Jurkat, Clone E6-1 (cell line): ENCODE measurements at regions not wholly inside any gene's neighbourhood (a gene's known extent, or its start where the extent isn't known, plus 50 kb on each side); places are given as distances from the start of the nearest gene placed in this dataset.

Experiments used
- DNase-seq: peaks from one replicate; pipeline ENCODE4 v3.0.0-alpha.2; 2011; ENCODE audit warnings: low read depth, low spot score
- H3K4me3 ChIP-seq: 2 replicates; pipeline ENCODE4 v1.5.1; 2011; ENCODE audit warnings: mild to moderate bottlenecking, low read length, control low read depth, moderate library complexity

DNA sequence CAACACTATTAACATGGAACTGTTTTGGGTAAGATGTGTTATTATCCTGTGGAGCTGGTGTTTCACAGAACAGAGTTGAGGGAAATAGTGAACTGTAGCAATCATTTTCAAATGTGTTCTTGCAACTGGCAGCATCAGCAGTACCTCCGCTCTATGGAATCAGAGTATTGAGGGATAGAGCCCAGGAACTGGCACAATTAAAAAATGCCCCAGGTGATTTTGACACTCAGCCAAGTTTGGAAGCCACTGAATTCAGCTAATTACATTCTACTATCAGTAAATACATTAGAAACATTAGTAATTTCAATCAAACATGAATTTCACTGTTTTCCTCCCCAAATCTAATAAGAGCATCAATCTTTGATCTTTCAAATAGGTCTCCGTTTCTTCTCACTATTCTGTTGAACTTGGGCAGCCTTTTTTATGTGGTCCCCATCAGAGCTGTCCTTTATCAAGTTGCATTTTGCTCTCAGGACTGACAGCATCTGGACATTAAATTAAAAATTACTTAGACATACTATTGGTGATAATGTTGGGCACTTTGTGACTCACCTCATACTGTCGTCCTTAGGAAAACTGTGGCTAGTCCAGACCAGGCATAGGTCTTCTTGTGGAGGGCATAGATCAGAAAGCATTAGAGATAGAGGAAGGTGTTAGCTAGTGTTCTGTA lies 251.5 kb downstream of the DHX35 start:
- DNase-seq: no peak
- no peak overlapping the region for H3K4me3 ChIP-seq

DNA sequence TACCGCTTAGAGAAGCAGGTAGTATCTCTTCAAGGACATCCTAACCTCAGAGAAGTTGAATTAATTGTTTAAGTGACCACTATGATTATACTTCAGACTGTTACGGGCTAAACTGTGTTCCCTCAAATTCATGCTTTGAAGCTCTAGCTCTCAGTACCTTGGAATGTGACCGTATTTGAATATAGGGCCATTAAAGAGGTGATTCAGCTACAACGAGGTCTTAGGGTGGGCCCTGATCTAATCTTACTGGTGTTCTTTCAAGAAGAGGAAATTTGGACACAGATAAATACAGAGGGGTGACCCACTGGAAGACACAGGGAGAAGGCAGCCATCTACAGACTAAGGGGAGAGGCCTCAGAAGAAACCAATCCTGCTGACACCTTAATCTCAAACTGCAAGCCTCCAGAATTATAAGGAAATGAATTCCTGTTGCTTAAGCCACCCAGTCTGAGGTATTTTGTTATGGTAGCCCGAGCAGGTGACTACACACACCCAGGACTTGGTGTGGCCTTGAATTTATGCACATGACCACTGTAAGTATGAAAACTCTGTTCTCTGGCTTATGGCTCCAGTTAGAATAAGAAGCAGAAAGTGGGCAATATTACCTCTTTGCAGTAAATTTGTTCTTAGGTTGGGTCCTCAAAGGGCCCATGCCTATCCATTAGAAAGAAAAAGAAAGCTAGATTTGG lies 249.1 kb downstream of the DHX35 start:
- no peak overlapping the region for H3K4me3 ChIP-seq
- DNase-seq: no peak

DNA sequence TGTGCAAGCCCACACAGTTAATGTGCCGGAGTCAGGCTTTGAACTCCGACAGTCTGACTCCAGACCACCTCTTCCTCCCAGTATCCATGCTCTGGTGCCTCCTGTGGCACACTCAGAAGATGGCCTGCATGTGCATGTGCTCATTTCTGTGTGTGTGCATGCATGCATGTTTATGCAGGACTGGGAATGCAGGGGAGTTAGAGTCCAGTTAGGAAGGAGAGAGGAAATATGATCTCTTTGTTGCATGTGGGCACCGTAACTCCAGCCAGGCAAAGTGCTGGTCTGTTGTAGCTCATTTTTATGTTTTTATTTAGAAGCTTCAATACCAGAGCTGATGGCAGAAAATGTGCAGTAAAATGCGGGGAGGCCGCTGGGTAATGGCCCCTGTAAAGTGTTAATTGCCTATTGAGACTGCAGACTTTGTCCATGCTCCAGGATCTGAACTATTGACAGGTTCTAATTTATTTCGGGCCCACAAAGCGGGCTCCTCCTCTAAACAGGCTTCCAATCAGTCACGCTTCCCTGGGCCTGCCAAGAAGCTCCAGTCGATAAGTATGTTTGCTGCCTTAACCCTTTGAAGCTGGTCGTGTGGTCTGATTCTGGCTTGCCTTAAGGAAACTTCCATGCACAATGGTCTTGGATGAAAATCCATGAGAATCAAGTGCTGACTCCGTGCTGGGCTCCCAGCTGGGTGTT lies 248.3 kb downstream of the DHX35 start:
- DNase-seq: no peak
- no peak overlapping the region for H3K4me3 ChIP-seq

DNA sequence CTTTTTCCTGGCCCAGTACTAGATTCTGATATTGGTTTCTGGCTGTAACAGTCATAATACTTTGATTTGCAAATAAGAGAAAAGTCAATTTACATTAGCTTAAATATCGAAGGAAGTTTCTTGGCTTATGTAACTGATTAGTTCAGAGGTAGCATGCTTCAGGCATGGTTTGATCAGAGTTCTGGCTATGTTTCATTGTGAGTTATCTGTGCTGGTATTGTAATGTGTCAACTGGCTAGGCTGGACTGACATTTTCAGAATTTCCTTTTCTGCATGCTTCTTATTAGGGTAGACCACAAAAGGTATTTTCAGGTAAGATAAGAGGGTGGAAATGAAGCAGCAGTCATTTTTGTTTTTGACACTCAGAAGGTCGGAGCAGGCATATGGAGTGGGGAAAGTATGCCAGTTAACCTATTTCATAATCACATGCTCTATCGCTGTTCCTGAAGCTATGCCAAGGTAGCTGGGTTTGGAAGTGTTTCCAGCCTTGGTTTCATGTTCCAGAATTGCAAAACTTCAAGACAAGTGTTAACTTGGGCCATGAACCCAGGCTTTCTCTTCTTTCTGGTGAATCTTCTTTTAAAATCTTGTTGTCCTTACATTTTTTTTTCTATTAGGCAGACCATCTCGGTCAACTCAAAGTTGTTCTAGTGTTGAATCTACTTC lies 244.9 kb downstream of the DHX35 start:
- no peak overlapping the region for H3K4me3 ChIP-seq
- DNase-seq: no peak

DNA sequence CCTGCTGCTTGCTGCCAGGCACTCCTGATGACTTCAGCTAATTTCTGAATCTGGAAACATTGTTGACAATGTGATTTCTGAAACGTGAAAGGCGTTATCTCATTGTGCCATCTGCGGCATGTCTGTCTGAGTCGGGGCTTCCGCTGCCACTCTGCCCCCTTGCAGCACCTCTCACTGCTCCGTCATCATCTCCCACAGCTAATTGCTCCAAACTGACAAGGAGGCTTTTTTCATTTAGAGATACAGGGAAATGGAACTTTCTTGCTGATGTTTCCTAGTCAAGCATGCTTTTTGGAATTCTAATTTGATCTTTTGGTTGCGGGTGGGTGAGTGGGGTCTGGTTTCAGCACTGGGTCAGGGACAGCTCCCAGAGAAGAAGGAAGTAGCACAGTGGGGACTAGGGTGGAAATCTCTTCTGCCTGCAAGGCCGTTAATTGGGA lies 233.5 kb downstream of the DHX35 start:
- peak; percentile 17 for DNase-seq
- no peak overlapping the region for H3K4me3 ChIP-seq

DNA sequence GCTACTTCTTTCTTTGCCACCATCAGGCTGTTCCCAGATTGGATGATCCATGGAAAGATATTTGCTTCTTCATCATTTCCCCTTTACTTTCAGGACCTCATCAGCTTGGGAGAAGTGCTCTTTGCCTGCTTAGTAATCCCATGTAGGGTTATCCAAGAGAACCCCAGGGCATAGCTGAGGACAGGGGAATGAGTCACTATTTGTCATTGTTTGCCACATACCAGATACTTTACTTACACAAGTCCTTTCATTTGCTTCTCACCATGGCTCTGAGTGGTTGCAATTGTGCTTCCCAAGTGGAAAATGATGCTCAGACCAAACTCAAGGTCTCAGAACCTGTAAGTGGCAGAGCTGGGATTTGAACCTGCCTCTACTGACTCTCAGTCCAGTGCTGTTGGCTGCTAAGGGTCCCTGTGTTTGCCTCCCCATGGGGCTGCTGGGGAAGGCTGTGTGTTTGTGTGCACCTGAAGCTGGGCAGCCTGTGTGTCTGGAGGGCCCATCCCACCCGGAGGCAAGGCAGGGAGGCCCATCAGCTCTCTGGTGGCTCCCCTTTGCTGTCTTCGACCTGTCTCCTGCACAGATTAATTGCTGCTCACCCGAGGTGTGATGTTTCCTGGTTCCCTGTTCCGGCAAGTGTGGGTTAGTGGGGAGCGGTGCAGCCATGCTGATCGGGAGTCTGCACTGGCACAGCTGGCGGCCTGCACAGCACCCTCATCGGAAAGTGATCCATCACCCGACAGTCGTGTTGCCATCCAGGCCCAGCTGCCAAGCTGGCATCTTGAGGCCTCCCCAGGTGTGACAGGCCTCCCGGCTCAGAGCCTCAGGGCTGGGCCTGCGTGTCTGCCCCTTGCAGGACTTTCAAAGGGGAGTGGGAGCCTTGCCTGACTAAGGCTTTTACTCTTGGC lies 228.8 kb downstream of the DHX35 start:
- no peak overlapping the region for H3K4me3 ChIP-seq
- DNase-seq: no peak

DNA sequence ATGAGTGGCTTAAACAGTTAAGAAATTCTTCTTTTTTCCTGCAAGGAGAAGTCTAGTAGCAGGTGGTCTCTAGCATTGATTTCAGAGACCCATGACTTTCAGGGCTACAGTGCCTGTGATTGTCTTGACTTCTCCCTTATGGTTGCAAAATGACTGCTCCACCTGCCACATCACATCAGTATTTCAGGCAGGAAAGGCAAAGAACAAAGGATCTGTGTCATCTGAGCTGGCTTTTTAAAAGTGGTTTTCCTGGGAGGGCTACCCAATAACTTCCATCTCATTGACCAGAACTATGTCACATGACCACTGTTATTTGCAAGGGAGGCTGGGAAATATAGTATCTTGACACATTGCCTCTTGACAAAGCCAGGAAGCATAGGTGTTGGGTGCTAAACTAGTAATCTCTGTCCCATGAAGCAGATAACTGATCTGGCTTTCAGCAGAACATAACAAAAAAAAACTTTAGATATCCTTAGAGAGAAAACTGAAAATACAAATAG lies 226.2 kb downstream of the DHX35 start:
- DNase-seq: peak; percentile 45
- no peak overlapping the region for H3K4me3 ChIP-seq

DNA sequence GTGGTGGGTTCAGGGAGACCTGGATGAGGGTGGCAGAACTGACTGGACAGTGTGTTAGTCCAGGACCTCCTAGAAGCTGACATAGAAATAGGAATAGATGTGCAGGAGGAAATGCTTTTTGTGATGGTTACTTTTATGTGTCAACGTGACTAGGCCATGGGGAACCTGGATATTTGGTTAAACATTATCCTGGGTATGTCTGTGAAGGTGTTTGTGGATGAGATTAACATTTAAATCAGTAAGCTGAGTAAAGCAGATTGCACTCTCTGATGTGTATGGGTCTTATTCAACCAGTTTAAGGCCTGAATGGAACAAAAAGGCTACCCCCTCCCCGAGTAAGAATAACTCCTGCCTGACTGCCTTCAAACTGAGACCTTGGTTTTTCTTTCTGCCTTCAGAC lies 219.3 kb downstream of the DHX35 start:
- DNase-seq: no peak
- H3K4me3 ChIP-seq: no peak overlapping the region

DNA sequence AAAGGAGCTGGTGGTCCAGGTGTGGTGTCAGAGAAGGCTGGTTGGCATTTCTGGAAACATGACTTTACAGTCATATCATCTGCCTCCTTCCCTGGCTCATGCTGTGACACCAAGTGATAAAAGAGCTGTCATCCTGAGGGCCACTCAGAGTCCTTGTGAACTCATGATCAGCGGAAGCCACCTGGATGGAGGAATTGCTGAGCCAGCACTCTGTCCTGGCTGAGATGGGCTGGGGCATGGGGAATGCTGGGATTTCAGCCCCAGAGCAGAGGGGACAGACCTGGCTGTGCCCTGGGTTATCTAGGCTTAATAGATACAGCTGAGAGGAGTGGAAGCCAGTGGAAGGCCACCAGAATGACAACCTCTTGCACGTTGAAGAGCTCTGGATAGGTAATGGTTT lies 214.3 kb downstream of the DHX35 start:
- DNase-seq: no peak
- H3K4me3 ChIP-seq: no peak overlapping the region

DNA sequence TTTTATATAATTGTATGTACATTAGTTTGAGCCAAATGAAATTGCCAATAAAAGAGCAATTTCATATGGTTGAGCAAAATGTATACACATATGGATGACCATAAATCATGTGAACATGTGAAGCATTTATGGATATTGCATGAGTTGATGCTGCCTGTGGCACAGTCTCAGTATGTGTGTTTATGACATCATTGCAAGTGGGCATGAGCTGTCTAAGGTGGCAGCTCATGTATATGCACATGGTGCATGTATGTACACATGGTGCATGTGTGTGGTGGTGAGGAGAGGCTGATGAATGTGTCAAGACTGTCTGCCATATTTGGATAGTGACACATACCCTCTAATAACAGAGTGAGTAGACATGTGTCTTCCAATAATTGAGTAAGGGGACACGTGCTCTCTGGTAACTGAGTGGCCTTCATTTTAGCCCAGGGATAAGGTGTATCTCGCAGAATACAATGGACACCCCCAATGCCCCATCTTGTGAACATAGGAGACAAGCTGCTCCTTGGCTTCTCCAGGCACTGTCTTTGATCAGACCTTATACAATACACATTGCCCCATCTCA lies 208.8 kb downstream of the DHX35 start:
- no peak overlapping the region for H3K4me3 ChIP-seq
- DNase-seq: no peak

DNA sequence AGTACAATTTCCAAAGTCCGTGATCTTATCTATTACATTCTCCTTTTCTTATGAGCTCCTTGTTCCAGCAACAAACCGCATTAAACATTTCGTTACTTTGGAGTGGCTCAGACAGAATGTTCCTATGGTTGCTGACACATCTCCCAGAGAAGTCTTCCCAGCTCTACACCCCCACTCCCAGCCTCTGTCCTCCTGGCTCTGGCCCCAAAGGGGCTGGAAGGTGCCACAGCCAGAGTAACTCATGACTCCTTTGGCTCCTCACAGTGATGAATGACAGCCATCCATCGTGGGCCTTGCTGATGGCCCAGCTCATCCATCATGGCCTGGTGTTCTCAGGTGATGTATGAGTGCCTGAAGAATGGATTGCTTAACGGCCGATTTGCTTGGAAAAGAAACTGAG lies 203.0 kb downstream of the DHX35 start:
- no peak for DNase-seq
- no peak overlapping the region for H3K4me3 ChIP-seq

DNA sequence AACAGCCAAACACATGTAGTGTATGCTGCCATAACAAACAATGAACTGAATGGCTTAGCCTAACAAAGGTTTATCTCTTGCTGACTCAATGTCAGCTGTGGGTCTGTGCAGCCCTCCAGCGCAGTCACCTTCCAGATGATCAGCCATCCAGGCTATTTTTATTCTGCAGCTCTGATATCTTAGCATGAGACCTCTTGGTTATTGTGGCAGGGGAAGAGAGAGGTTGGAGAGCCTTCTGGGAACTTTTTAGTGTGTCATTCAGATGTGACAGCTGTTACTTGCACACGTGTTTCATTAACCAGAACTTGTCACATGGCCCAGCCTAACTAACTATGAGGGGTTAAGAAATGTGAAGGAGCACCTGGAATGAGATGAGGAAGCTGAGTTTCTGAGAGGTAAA lies 202.5 kb downstream of the DHX35 start:
- no peak overlapping the region for H3K4me3 ChIP-seq
- no peak for DNase-seq

DNA sequence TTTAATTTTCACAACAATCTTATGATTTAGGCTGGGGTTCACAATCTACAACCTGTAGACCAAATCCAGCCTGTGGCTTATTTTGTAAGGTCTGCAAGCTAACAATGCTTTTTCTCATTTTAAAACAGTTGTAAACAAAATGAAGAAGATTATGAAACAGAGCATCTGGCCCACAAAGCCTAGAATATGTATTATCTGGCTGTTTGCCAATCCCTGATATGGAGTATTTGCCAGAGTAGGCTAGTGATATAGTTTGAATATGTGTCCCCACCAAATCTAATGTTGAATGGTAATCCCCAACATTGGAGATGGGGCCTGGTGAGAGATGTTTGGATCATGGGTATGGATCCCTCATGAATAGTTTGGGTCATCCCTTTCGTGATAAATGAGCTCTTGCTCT lies 201.8 kb downstream of the DHX35 start:
- DNase-seq: no peak
- H3K4me3 ChIP-seq: no peak overlapping the region

DNA sequence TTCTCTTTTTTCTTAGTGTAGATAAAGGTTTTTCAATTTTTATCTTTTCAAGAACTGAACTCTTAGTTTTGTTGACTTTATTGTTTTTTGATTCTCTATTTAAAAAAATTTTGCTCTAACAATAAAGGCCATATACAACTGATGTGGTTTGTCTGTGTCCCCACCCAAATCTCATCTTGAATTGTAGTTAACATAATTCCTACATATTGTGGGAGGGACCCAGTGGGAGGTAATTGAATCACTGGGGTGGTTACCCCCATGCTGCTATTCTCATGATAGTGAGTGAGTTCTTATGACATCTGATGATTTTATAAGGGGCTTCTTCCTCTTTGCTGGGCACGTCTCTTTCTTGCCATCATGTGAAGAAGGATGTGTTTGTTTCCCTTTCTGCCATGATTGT lies 199.8 kb downstream of the DHX35 start:
- DNase-seq: no peak
- no peak overlapping the region for H3K4me3 ChIP-seq

DNA sequence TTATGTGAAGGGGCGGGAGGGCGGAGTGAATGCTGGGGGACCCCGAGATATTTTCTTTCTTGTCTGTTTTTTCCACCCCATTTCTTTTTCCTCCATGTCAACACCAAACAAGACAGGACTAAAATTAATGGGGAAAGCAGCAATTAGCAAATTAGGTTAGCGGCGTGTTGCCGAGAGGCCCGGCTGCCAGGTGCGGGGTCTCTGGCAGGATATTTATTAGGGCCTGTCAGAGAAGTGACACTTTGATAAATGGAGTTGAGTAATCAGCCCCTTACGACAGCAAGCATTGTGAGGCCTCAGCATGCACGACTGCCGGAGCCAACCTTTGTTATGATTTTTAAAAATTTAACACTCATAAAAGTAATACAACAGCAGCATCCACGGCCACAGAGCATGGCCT lies 193.8 kb downstream of the DHX35 start:
- no peak for DNase-seq
- H3K4me3 ChIP-seq: no peak overlapping the region

DNA sequence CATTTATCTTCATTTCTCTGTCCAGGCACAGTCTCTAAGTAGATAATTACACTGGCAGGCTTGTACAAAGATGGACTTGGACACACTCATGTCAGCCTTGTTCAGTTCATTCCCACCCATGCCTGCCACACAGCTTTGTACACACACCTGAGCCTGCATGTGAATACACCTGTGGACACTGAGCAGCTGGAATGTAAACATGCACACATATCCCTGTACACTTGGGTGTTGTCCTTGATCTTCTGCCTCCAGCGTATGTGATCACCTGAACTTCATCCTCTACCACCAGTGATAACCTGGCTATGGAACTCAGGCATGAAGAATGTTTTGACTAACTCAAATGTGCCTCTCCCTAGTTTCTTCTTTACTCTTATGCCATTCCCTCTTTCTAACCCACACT lies 190.6 kb downstream of the DHX35 start:
- DNase-seq: no peak
- H3K4me3 ChIP-seq: no peak overlapping the region

DNA sequence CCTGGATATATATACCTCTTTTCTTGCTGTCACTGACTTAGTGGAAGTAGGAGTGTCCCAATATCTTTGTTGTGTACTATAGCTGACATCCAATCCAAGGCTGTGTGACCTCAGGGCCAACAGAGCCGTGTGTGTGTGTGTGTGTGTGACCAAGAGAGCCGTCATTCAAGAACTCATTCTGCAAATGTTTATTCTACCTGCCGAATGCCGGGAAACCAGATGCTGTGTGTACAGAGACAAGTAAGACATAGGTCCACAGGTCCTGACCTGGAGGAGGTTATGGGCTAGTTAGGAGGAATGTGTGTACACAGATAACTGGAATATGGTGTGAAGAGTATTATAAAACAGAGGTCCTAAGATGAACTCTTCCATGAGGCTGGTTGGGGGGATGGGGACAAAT lies 190.0 kb downstream of the DHX35 start:
- no peak overlapping the region for H3K4me3 ChIP-seq
- no peak for DNase-seq

DNA sequence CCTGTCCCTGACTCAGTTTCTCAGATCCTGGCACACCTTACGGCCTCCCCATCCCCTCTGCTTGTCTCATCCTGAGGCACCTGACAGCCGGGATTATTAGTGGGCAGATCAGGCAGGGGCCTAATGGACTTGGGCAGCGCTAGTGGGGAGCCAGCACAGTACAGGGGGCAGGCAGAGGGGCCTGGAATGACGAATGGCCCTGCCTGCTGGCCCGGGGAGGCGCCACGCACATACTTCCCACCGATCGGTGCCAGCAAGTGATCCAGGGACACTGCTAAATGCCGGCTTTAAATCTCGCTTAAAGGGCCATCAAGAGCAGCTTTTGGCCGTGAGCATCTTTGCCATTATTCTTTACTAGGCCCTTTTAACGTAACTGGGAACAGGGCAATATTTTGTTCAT lies 188.4 kb downstream of the DHX35 start:
- no peak for DNase-seq
- H3K4me3 ChIP-seq: no peak overlapping the region

DNA sequence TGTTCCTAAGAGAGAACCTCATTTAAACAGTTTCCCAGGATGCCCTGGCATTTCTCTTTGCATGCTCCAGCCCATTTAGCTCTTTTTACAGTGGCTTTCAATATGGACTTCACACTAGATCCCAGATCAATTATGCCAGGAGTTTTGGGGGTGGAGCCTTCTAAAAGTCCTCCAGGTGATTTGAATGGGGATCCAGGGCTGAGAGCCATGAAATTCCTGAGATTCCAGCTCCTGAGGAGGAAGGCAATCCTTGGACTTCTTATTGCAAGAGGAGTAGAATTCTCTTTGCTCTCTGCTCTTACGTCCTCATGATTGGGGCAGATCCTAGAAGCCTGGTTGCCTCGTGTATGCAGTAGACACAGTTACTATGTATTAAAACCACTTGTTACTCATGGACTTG lies 184.2 kb downstream of the DHX35 start:
- H3K4me3 ChIP-seq: no peak overlapping the region
- no peak for DNase-seq
